Spleen (tissue), 11 donors: ENCODE measurements at regions not wholly inside any gene's neighbourhood (a gene's known extent, or its start where the extent isn't known, plus 50 kb on each side); places are given as distances from the start of the nearest gene placed in this dataset.

Experiments used
- DNase-seq: peaks from one replicate; pipeline ENCODE4 v3.0.0-alpha.2; 2020
- H3K27ac ChIP-seq, 8 donors: fragments of 200-600 bp; sonication (generic) in 7 of 8; 1 replicate in 4 of 8; 2 replicates in 4 of 8; pipeline versions ENCODE4 v1.5.0 to v1.8.0; 2016 to 2021; ENCODE audit warnings: inconsistent platforms in 4 of 8, mild to moderate bottlenecking in 4 of 8, moderate library complexity in 1 of 8
- H3K27me3 ChIP-seq, 7 donors: fragments of 200-600 bp; sonication (generic) in 6 of 7; replicated peaks in 1 of 7; 1 replicate in 4 of 7; 2 replicates in 3 of 7; pipeline versions ENCODE4 v1.5.0 to v1.8.0; 2016 to 2021; ENCODE audit warnings: inconsistent platforms in 3 of 7, mild to moderate bottlenecking in 1 of 7
- H3K36me3 ChIP-seq, 6 donors: fragments of 200-600 bp; sonication (generic) in 5 of 6; 1 replicate in 4 of 6; 2 replicates in 2 of 6; pipeline versions ENCODE4 v1.5.0 to v1.8.0; 2016 to 2021; ENCODE audit warnings: inconsistent platforms in 2 of 6
- H3K4me1 ChIP-seq, 6 donors: fragments of 200-600 bp; sonication (generic) in 5 of 6; 1 replicate in 3 of 6; 2 replicates in 3 of 6; pipeline versions ENCODE4 v1.5.0 to v1.8.0; 2016 to 2021; ENCODE audit warnings: inconsistent platforms in 3 of 6
- H3K4me3 ChIP-seq, 8 donors: fragments of 200-600 bp; sonication (generic) in 7 of 8; 1 replicate in 4 of 8; 2 replicates in 4 of 8; pipeline versions ENCODE4 v1.5.0 to v1.8.0; 2016 to 2021; ENCODE audit warnings: inconsistent platforms in 4 of 8, mild to moderate bottlenecking in 4 of 8, moderate library complexity in 2 of 8
- H3K9me3 ChIP-seq, 8 donors: fragments of 200-600 bp; sonication (generic) in 7 of 8; 1 replicate in 4 of 8; 2 replicates in 4 of 8; pipeline versions ENCODE4 v1.5.0 to v1.8.0; 2016 to 2021; ENCODE audit warnings: inconsistent platforms in 4 of 8
- CTCF ChIP-seq, 11 experiments: fragments of 200-600 bp in 7 of 11; fragments of 450-650 bp in 4 of 11; sonication (generic) in 4 of 11; IDR thresholded peaks in 8 of 11; conservative IDR thresholded peaks in 3 of 11; 1 replicate in 7 of 11; 2 replicates in 4 of 11; pipeline versions ENCODE4 v1.4.0 to v1.8.0; 2016 to 2021; ENCODE audit warnings: antibody characterized with exemption in 11 of 11, inconsistent platforms in 4 of 11, mild to moderate bottlenecking in 1 of 11
- POLR2A ChIP-seq, 3 donors: fragments of 450-650 bp; IDR thresholded peaks; one replicate each; pipeline ENCODE4 v1.5.1; 2017; ENCODE audit warnings: antibody characterized with exemption in 3 of 3, mild to moderate bottlenecking in 1 of 3
- POLR2AphosphoS5 ChIP-seq, 3 donors: sonication (generic); formaldehyde crosslinking; IDR thresholded peaks; one replicate each; pipeline ENCODE4 v1.5.1; 2017; ENCODE audit warnings: antibody characterized with exemption in 3 of 3
- WGBS, 5 donors: extraction: QIAGEN DNeasy Blood & Tissue Kit in 3 of 5; methylation state at CpG; one replicate each; pipeline versions ENCODE4 v1.1.5 to v1.1.7; 2013 to 2018; 5-methylcytosine and 5-hydroxymethylcytosine counted together
- intact Hi-C: fragments of 100-400 bp; cut with DNase I; formaldehyde crosslinking; loops from one replicate; pipeline ENCODE4 v1.15.0; 2023; ENCODE audit warnings: low total_unique reads
- donor health status: healthy with polysubstance abuse.
- donor health status: DM: no; HTN: no; CAD: no; lungs with moderate emphysema.
- donor health status: DM: no; HTN: no; CAD: no.
- donor health status: Bipolar disorder and iron deficiency.
- donor health status: healthy.
- donor health status: DM: no; HTN: no; CAD: no.
- donor health status: DM: yes; HTN: yes; CAD: no.

- DNase-seq, result no peak
- WGBS, 5 donors, result 70 to 78% (median 74%) methylated on average over 11 of the region's 11 CpGs
These were observed 224.6 kb upstream of the FOXQ1 start for GRCh38 chr6:1087154-1087843.

GRCh38 chr6:1086446-1087153 lies 225.3 kb upstream of the FOXQ1 start:
- H3K27ac ChIP-seq, result no peak overlapping the region
- TF ChIP-seq POLR2A (IDR thresholded peaks at IDR 0.05) (no peak), POLR2AphosphoS5 (IDR thresholded peaks at IDR 0.05) (no peak), CTCF (IDR thresholded peaks at IDR 0.05 in 8 of 11, conservative IDR thresholded peaks at IDR 0.05 in 3 of 11) (no peak)
- H3K36me3 ChIP-seq, result no peaks in the 10 kb centered on the region
- H3K9me3 ChIP-seq, result no peaks in the 10 kb centered on the region
- no peak overlapping the region for H3K4me3 ChIP-seq
- no peaks in the 10 kb centered on the region for H3K4me1 ChIP-seq
- WGBS, 5 donors, result 81 to 86% (median 84%) methylated on average over 10 of the region's 10 CpGs
- H3K27me3 ChIP-seq, result peaks cover 0 to 4% (median 0%) of the 10 kb centered on the region in 7 donors
- DNase-seq, result no peak
- intact Hi-C loops, result no loop called here

More at GRCh38 chr6:1087154-1087843, 224.6 kb upstream of the FOXQ1 start:
- Histone ChIP-seq H3K27ac (no peak overlapping the region), H3K9me3 (no peaks in the 10 kb centered on the region), H3K27me3 (peaks cover 0 to 4% (median 0%) of the 10 kb centered on the region in 7 donors), H3K4me1 (no peaks in the 10 kb centered on the region), H3K4me3 (no peak overlapping the region), H3K36me3 (no peaks in the 10 kb centered on the region)
- TF ChIP-seq POLR2A (IDR thresholded peaks at IDR 0.05), result no peak
- no peak for TF ChIP-seq POLR2AphosphoS5 (IDR thresholded peaks at IDR 0.05)
- TF ChIP-seq CTCF (IDR thresholded peaks at IDR 0.05 in 8 of 11, conservative IDR thresholded peaks at IDR 0.05 in 3 of 11), result no peak
- intact Hi-C loops, result no loop called here

GRCh38 chr6:1082285-1082935 lies 229.5 kb upstream of the FOXQ1 start:
- no peaks in the 10 kb centered on the region for H3K36me3 ChIP-seq
- H3K4me1 ChIP-seq, result no peaks in the 10 kb centered on the region
- TF ChIP-seq CTCF (IDR thresholded peaks at IDR 0.05 in 8 of 11, conservative IDR thresholded peaks at IDR 0.05 in 3 of 11) (no peak), POLR2AphosphoS5 (IDR thresholded peaks at IDR 0.05) (no peak), POLR2A (IDR thresholded peaks at IDR 0.05) (no peak)
- H3K27ac ChIP-seq, result no peak overlapping the region
- DNase-seq, result no peak
- H3K9me3 ChIP-seq, result no peaks in the 10 kb centered on the region
- H3K27me3 ChIP-seq, result peaks cover 0 to 4% (median 0%) of the 10 kb centered on the region in 7 donors
- no peak overlapping the region for H3K4me3 ChIP-seq
- 70 to 78% (median 73%) methylated on average over 11 of the region's 11 CpGs for WGBS, 5 donors
- intact Hi-C loops, result no loop called here
